ENCODE measurements at regions not wholly inside any gene's neighbourhood (a gene's known extent, or its start where the extent isn't known, plus 50 kb on each side); places are given as distances from the start of the nearest gene placed in this dataset.

GRCh38 chr4:27692158-27692557 lies 831.5 kb downstream of the STIM2 start:
- Histone ChIP-seq H2AFZ (peak overlapping the region; percentile 57; the same call in 1 of the 2 replicates), H3K9me2 (ENCODE audit: insufficient read depth) (peaks cover 4% of the 10 kb centered on the region; the same call in 1 of the 2 replicates), H3F3A (replicated peaks; ENCODE audit: low read depth) (no peaks in the 10 kb centered on the region), H4K20me1 (replicated peaks; ENCODE audit: insufficient read depth) (no peaks in the 10 kb centered on the region), H3K4me3 (no peak overlapping the region), H3K27me3 (ENCODE audit: insufficient read depth) (no peaks in the 10 kb centered on the region), H3K4me1 (ENCODE audit: insufficient read depth) (no peaks in the 10 kb centered on the region), H3K27ac (ENCODE audit: low read depth) (no peak overlapping the region), H3K36me3 (ENCODE audit: insufficient read depth) (no peaks in the 10 kb centered on the region), H3K4me2 (no peak overlapping the region), H3K79me2 (replicated peaks; ENCODE audit: insufficient read depth) (no peaks in the 10 kb centered on the region)
- ATAC-seq, result peak; percentile 85
- Mint-ChIP-seq H3K4me1 (no peaks in the 10 kb centered on the region; the same call in 2 of the 3 replicates), H3K27ac (no peak overlapping the region), H3K9me3 (no peaks in the 10 kb centered on the region), H3K4me3 (no peak overlapping the region), H3K36me3 (ENCODE audit: low read depth) (no peaks in the 10 kb centered on the region), H3K27me3 (ENCODE audit: insufficient read depth, low read depth, poor library complexity) (peaks cover 2% of the 10 kb centered on the region)
- TF ChIP-seq, protein P1, sequence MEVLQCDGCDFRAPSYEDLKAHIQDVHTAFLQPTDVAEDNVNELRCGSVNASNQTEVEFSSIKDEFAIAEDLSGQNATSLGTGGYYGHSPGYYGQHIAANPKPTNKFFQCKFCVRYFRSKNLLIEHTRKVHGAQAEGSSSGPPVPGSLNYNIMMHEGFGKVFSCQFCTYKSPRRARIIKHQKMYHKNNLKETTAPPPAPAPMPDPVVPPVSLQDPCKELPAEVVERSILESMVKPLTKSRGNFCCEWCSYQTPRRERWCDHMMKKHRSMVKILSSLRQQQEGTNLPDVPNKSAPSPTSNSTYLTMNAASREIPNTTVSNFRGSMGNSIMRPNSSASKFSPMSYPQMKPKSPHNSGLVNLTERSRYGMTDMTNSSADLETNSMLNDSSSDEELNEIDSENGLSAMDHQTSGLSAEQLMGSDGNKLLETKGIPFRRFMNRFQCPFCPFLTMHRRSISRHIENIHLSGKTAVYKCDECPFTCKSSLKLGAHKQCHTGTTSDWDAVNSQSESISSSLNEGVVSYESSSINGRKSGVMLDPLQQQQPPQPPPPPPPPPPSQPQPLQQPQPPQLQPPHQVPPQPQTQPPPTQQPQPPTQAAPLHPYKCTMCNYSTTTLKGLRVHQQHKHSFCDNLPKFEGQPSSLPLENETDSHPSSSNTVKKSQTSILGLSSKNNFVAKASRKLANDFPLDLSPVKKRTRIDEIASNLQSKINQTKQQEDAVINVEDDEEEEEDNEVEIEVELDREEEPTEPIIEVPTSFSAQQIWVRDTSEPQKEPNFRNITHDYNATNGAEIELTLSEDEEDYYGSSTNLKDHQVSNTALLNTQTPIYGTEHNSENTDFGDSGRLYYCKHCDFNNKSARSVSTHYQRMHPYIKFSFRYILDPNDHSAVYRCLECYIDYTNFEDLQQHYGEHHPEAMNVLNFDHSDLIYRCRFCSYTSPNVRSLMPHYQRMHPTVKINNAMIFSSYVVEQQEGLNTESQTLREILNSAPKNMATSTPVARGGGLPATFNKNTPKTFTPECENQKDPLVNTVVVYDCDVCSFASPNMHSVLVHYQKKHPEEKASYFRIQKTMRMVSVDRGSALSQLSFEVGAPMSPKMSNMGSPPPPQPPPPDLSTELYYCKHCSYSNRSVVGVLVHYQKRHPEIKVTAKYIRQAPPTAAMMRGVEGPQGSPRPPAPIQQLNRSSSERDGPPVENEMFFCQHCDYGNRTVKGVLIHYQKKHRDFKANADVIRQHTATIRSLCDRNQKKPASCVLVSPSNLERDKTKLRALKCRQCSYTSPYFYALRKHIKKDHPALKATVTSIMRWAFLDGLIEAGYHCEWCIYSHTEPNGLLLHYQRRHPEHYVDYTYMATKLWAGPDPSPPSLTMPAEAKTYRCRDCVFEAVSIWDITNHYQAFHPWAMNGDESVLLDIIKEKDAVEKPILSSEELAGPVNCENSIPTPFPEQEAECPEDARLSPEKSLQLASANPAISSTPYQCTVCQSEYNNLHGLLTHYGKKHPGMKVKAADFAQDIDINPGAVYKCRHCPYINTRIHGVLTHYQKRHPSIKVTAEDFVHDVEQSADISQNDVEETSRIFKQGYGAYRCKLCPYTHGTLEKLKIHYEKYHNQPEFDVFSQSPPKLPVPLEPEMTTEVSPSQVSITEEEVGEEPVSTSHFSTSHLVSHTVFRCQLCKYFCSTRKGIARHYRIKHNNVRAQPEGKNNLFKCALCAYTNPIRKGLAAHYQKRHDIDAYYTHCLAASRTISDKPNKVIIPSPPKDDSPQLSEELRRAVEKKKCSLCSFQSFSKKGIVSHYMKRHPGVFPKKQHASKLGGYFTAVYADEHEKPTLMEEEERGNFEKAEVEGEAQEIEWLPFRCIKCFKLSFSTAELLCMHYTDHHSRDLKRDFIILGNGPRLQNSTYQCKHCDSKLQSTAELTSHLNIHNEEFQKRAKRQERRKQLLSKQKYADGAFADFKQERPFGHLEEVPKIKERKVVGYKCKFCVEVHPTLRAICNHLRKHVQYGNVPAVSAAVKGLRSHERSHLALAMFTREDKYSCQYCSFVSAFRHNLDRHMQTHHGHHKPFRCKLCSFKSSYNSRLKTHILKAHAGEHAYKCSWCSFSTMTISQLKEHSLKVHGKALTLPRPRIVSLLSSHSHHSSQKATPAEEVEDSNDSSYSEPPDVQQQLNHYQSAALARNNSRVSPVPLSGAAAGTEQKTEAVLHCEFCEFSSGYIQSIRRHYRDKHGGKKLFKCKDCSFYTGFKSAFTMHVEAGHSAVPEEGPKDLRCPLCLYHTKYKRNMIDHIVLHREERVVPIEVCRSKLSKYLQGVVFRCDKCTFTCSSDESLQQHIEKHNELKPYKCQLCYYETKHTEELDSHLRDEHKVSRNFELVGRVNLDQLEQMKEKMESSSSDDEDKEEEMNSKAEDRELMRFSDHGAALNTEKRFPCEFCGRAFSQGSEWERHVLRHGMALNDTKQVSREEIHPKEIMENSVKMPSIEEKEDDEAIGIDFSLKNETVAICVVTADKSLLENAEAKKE (CRISPR knock-in tag; IDR thresholded peaks at IDR 0.05), result peak; percentile 64; the same call in 1 of the 2 replicates
- TF ChIP-seq, protein P2, sequence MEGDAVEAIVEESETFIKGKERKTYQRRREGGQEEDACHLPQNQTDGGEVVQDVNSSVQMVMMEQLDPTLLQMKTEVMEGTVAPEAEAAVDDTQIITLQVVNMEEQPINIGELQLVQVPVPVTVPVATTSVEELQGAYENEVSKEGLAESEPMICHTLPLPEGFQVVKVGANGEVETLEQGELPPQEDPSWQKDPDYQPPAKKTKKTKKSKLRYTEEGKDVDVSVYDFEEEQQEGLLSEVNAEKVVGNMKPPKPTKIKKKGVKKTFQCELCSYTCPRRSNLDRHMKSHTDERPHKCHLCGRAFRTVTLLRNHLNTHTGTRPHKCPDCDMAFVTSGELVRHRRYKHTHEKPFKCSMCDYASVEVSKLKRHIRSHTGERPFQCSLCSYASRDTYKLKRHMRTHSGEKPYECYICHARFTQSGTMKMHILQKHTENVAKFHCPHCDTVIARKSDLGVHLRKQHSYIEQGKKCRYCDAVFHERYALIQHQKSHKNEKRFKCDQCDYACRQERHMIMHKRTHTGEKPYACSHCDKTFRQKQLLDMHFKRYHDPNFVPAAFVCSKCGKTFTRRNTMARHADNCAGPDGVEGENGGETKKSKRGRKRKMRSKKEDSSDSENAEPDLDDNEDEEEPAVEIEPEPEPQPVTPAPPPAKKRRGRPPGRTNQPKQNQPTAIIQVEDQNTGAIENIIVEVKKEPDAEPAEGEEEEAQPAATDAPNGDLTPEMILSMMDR (conservative IDR thresholded peaks at IDR 0.05; ENCODE audit: low read depth in 2 of 2), result peak; percentile 78 to 83
- no peak for TF ChIP-seq EZH2 (IDR thresholded peaks at IDR 0.05; ENCODE audit: low read depth, unreplicated experiment)
- peak; percentile 75 for DNase-seq (ENCODE audit: low spot score)
